GM10266 (cell line): ENCODE measurements at regions not wholly inside any gene's neighbourhood (a gene's known extent, or its start where the extent isn't known, plus 50 kb on each side); places are given as distances from the start of the nearest gene placed in this dataset.
"Not testable (repeated sequence)": the region's sequence is repeated elsewhere in the genome, so short reads cannot be mapped to it uniquely, and the experiment has no call there.

Experiments used
- DNase-seq: peaks from one replicate; pipeline ENCODE4 v3.0.0; 2012; ENCODE audit errors: extremely low spot score
- CTCF ChIP-seq: IDR thresholded peaks from 2 replicates; pipeline ENCODE4 v1.5.1; 2012; ENCODE audit warnings: mild to moderate bottlenecking, low read depth; ENCODE audit not compliant: control insufficient read depth, insufficient read depth; ENCODE audit errors: missing control alignments

- no peak for TF ChIP-seq CTCF
Observed at GRCh38 chr9:90201766-90202165, 440.9 kb downstream of the DIRAS2 start.

GRCh38 chr9:90204128-90204831 lies 438.3 kb downstream of the DIRAS2 start:
- TF ChIP-seq CTCF: no peak
- DNase-seq: no peak

More at GRCh38 chr9:90201766-90202165, 440.9 kb downstream of the DIRAS2 start:
- no peak for DNase-seq

GRCh38 chr9:90213045-90213444 lies 429.6 kb downstream of the DIRAS2 start:
- DNase-seq: not testable (repeated sequence)

- peak; percentile 45 for TF ChIP-seq CTCF
- DNase-seq: peak; percentile 16
Observed at GRCh38 chr9:90219548-90220118, 423.0 kb downstream of the DIRAS2 start.

- not testable (repeated sequence) for DNase-seq
Observed at GRCh38 chr9:90221899-90222298, 420.7 kb downstream of the DIRAS2 start.

- peak; percentile 60 for TF ChIP-seq CTCF
- DNase-seq: not testable (repeated sequence)
Observed at GRCh38 chr9:90226839-90227338, 415.7 kb downstream of the DIRAS2 start.

GRCh38 chr9:90233081-90233480 lies 409.5 kb downstream of the DIRAS2 start:
- not testable (repeated sequence) for DNase-seq

GRCh38 chr9:90240541-90240940 lies 402.1 kb downstream of the DIRAS2 start:
- DNase-seq: no peak

More at GRCh38 chr9:90240541-90240940, 402.1 kb downstream of the DIRAS2 start:
- TF ChIP-seq CTCF: no peak
